ENCODE measurements at regions not wholly inside any gene's neighbourhood (a gene's known extent, or its start where the extent isn't known, plus 50 kb on each side); places are given as distances from the start of the nearest gene placed in this dataset.

- TF ChIP-seq MAX (IDR thresholded peaks at IDR 0.05) (no peak), FOSL1 (IDR thresholded peaks at IDR 0.05; ENCODE audit: insufficient read depth, low read depth, low read length) (no peak), KDM4A (IDR thresholded peaks at IDR 0.05; ENCODE audit: low read depth, low read length, severe bottlenecking) (no peak), ASH2L (IDR thresholded peaks at IDR 0.05; ENCODE audit: low read length) (no peak), SIRT6 (IDR thresholded peaks at IDR 0.05; ENCODE audit: low read length) (no peak), SIN3A (conservative IDR thresholded peaks at IDR 0.05 in 1 of 2, IDR thresholded peaks at IDR 0.05 in 1 of 2; ENCODE audit: low read depth in 1 of 2, low read length in 2 of 2) (no peak), RAD21 (IDR thresholded peaks at IDR 0.05 in 1 of 2, conservative IDR thresholded peaks at IDR 0.05 in 1 of 2; ENCODE audit: low read depth in 2 of 2, low read length in 2 of 2) (no peak), ATF3 (IDR thresholded peaks at IDR 0.05; ENCODE audit: insufficient read depth, low read depth, low read length) (no peak), EP300 (IDR thresholded peaks at IDR 0.05; ENCODE audit: borderline replicate concordance in 1 of 2, low read depth in 2 of 2, low read length in 2 of 2) (no peak), SUZ12 (IDR thresholded peaks at IDR 0.05; ENCODE audit: low read length) (no peak), CBX5 (IDR thresholded peaks at IDR 0.05; ENCODE audit: low read depth, low read length) (no peak), TAF7 (optimal IDR thresholded peaks at IDR 0.05; ENCODE audit: borderline replicate concordance, low read depth, low read length) (no peak), ATF2 (IDR thresholded peaks at IDR 0.05; ENCODE audit: low read length) (no peak), BACH1 (IDR thresholded peaks at IDR 0.05; ENCODE audit: low read length) (no peak), CREB1 (IDR thresholded peaks at IDR 0.05) (no peak), SP4 (IDR thresholded peaks at IDR 0.05; ENCODE audit: low read length) (no peak), GABPA (IDR thresholded peaks at IDR 0.05; ENCODE audit: borderline replicate concordance, insufficient read depth, low read length) (no peak), EGR1 (IDR thresholded peaks at IDR 0.05; ENCODE audit: borderline replicate concordance, low read depth, low read length) (no peak), POU5F1 (IDR thresholded peaks at IDR 0.05; ENCODE audit: low read depth, low read length) (no peak)
Measured at GRCh38 chr4:31106419-31106818, 386.2 kb downstream of the PCDH7 start (continued).
